ENCODE measurements at regions not wholly inside any gene's neighbourhood (a gene's known extent, or its start where the extent isn't known, plus 50 kb on each side); places are given as distances from the start of the nearest gene placed in this dataset.

- DNase-seq (ENCODE audit: insufficient read length, low spot score), result no peak
Measured at GRCh38 chr13:30844548-30845296, 61.3 kb upstream of the MEDAG start.

DNA sequence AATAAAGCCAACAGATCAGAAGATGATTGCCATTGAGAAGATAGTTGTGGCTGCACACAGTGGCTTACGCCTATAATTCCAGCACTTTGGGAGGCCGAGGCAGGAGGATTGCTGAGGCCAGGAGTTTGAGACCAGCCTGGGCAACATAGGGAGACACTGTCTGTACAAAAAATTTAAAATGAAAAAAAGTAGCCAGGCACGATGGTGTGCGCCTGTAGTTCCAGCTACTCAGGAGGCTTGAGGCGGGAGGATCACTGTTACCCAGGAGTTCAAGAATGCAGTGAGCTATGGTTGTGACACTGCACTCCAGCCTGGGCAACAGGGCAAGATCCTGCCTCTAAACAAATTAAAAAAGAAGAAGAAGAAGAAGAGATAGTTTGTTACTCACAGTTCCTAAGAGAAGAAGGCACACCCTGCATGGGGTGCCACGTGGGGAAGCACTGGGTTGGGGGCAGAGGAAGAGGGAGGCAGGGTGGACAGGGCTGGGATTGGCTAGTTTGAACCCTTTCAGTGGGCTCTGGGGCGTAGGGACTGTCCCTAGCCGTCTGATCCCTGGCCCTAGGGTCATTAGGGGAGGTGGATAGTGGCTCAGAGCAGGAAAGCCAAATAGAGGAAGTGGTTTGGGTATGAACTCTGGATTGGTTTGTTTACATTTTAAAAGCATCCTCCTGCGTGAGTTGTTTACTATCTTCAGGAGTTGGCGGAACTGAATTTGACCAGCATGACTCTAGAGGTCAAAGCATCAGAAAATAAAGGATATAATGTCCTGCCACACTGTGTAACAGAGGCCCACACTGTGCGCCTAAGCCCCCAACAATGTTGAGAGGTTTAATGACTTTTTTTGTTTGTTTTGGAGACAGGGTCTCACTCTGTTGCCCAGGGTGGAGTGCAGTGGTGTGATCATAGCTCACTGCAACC, 60.5 kb upstream of the MEDAG start:
- FAIRE-seq, result no peak
- no peak for DNase-seq (ENCODE audit: insufficient read length, low spot score)

More at GRCh38 chr13:30844548-30845296, 61.3 kb upstream of the MEDAG start:
- FAIRE-seq, result no peak

DNA sequence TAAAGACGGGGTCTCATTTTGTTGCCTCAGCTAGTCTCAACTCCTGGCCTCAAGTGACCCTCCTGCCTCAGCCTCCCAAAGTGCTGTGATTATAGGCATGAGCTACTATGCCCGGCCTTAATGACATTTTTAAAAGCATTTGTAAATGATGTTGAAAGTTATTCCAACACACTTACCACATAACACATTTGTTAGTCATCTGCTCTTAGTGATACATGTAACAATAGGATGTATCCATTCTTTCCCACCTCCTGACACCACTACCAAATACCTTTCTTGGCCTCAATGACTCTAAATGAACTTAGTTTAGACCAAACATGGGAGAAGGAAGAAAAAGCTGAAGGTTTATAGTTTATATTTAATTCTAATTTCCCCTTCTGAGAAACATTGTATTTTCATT, 59.8 kb upstream of the MEDAG start:
- FAIRE-seq (no peak), DNase-seq (ENCODE audit: insufficient read length, low spot score) (no peak)

DNA sequence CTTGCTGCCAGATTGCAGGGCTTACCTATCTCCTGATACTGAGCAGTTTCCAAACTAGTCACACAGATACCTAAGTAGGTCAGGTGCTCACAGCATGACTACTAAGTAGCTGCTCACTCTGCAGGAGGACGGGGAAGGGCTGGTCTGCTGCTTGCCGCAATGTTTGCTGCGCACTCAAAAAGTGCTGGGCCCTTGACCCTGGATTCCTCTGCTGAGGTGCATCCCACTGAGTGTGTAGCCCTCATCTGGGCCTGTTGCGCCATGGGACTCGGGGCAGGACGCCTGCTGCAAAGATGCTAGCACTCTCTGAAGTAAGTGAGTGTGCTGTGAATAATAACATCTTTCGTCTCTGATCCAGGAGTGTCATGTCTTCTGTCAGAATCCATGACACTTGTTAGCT, 59.2 kb upstream of the MEDAG start:
- FAIRE-seq (no peak), DNase-seq (ENCODE audit: insufficient read length, low spot score) (no peak)

DNA sequence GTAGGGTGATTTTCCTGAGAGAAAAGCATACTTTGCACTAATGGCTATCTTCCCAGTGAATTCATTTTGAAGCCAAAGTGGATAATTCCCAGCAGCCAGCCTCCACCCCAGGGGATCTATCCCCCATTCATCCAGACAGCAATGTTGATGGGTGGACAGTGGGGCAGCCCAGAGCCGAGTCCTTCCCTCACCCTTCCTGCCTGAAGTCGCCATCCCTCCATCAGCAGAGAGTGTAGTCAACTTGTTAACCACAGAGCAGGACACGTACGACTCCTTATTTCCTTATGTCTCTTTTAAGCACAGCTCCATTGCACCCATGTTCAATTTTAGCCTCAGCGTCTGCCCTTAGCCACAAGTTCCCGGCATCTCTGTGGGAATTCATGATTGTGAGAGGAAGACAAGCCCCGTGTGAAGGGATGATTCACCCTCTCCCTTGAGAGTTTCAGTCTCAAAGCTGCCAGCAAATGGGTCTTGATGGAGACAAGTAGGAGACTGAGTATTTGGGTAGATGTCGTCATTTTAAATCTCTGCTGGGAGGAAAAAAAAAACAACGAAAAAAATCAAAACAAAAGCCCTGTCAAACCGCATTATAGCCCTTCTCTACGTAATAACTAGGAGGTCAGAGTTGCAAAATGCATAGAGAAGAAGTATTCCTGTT, 58.3 kb upstream of the MEDAG start:
- FAIRE-seq (no peak), DNase-seq (ENCODE audit: insufficient read length, low spot score) (no peak)

- DNase-seq (ENCODE audit: insufficient read length, low spot score) (no peak), FAIRE-seq (no peak)
Measured at GRCh38 chr13:30848332-30849027, 57.6 kb upstream of the MEDAG start.

- DNase-seq (ENCODE audit: insufficient read length, low spot score), result no peak
- FAIRE-seq, result no peak
Measured at GRCh38 chr13:30849611-30850010, 56.5 kb upstream of the MEDAG start.

GRCh38 chr13:30850204-30850866, 55.7 kb upstream of the MEDAG start:
- DNase-seq (ENCODE audit: insufficient read length, low spot score) (no peak), FAIRE-seq (no peak)

- FAIRE-seq (no peak), DNase-seq (ENCODE audit: insufficient read length, low spot score) (no peak)
Measured at GRCh38 chr13:30850867-30851211, 55.2 kb upstream of the MEDAG start.

GRCh38 chr13:30851697-30852096, 54.4 kb upstream of the MEDAG start:
- FAIRE-seq (peak; percentile 54), DNase-seq (ENCODE audit: insufficient read length, low spot score) (no peak)

DNA sequence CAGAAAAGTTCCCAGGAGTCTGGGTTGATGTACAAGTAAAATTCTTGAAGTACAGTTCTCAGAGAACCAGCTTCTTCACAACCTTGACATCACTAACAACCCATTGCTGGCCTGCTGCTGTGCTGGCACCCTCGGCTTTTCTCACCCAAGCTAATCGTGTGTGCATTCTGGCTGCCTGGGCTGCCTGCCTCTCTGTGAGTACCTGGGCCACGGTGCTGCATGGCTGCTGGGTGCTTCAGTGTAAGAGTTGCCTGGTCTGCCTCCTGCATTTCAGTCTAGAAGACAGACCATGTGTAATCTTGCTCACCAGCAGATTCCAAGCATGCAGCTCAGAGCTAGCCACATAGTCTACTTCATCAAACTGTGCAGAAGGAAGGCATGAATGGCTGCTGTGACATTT, 50.5 kb upstream of the MEDAG start:
- FAIRE-seq, result no peak

GRCh38 chr13:30856005-30856790, 49.9 kb upstream of the MEDAG start:
- FAIRE-seq (no peak), DNase-seq (ENCODE audit: insufficient read length, low spot score) (no peak)

More for the DNA sequence above, 50.5 kb upstream of the MEDAG start:
- no peak for DNase-seq (ENCODE audit: insufficient read length, low spot score)

Data from GM19239 (cell line).